Ascending aorta (tissue), 2 donors: ENCODE measurements at regions not wholly inside any gene's neighbourhood (a gene's known extent, or its start where the extent isn't known, plus 50 kb on each side); places are given as distances from the start of the nearest gene placed in this dataset.
A peak's percentile ranks its signal among the peaks of the same experiment; 100 is the strongest.

Source experiments
- DNase-seq, 2 donors: peaks; one replicate each; pipeline ENCODE4 v3.0.0-alpha.2; 2019; ENCODE audit warnings: low spot score in 2 of 2
- H3K27ac ChIP-seq, 2 donors: fragments of 200-600 bp; sonication (generic); one replicate each; pipeline ENCODE4 v1.5.1; 2016 to 2017; ENCODE audit warnings: mild to moderate bottlenecking in 1 of 2
- H3K27me3 ChIP-seq: fragments of 200-600 bp; sonication (generic); one replicate; pipeline ENCODE4 v1.5.1; 2017
- H3K36me3 ChIP-seq, 2 donors: fragments of 200-600 bp; sonication (generic); one replicate each; pipeline ENCODE4 v1.5.1; 2016
- H3K4me1 ChIP-seq, 2 donors: fragments of 200-600 bp; sonication (generic); one replicate each; pipeline ENCODE4 v1.5.1; 2016 to 2017; ENCODE audit warnings: mild to moderate bottlenecking in 1 of 2
- H3K4me3 ChIP-seq, 2 donors: fragments of 200-600 bp; sonication (generic); one replicate each; pipeline ENCODE4 v1.5.1; 2016 to 2017; ENCODE audit warnings: mild to moderate bottlenecking in 1 of 2
- H3K9me3 ChIP-seq, 2 donors: fragments of 200-600 bp; sonication (generic); one replicate each; pipeline ENCODE4 v1.5.1; 2016
- intact Hi-C: fragments of 100-400 bp; cut with DNase I; formaldehyde crosslinking; loops from one replicate; pipeline ENCODE4 v1.15.1; 2023
- TF ChIP-seq, protein P1 (sequence below), 3 experiments: fragments of 200-600 bp in 2 of 3; fragments of 450-650 bp in 1 of 3; sonication (generic) in 2 of 3; IDR thresholded peaks; one replicate each; pipeline ENCODE4 v1.5.1; 2016 to 2019; ENCODE audit warnings: antibody characterized with exemption in 3 of 3, mild to moderate bottlenecking in 1 of 3, moderate library complexity in 1 of 3

DNA sequence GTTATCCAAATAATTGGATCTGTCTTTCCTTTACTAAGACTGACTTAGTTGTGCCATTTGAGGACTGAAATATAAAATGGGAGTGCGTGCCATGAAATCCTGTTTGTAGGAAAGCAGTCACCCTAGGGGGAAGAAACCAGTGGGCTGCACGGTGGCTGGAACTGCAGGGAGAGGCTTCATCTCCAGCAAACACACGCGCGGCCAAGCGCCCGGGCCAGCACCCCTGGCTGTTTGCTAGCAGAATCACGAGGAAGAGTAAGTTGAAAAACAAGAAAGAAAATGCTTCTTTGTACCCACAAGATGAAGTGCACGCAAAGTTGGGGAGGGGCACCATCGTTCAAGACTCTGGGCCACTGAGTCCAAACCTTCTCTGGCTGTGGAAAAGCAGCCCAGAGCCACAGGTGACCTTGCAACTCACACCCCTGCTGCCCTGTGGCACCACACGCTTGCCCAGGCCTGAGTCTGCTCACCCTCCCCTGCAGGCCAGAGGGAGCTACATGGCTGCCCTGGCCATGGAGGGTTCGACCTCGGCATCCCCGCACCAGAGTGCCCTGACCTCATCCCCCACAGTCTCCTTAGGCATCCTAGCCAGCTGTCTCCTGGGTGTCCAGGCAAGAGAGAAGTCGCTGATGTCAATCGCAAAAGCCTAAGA is 55.2 kb downstream of the IRX2 start:
- H3K9me3 ChIP-seq, result no peaks in the 10 kb centered on the region
- DNase-seq, result no peak
- H3K4me3 ChIP-seq, result no peak overlapping the region
- no peak overlapping the region for H3K27ac ChIP-seq
- TF ChIP-seq, protein P1, sequence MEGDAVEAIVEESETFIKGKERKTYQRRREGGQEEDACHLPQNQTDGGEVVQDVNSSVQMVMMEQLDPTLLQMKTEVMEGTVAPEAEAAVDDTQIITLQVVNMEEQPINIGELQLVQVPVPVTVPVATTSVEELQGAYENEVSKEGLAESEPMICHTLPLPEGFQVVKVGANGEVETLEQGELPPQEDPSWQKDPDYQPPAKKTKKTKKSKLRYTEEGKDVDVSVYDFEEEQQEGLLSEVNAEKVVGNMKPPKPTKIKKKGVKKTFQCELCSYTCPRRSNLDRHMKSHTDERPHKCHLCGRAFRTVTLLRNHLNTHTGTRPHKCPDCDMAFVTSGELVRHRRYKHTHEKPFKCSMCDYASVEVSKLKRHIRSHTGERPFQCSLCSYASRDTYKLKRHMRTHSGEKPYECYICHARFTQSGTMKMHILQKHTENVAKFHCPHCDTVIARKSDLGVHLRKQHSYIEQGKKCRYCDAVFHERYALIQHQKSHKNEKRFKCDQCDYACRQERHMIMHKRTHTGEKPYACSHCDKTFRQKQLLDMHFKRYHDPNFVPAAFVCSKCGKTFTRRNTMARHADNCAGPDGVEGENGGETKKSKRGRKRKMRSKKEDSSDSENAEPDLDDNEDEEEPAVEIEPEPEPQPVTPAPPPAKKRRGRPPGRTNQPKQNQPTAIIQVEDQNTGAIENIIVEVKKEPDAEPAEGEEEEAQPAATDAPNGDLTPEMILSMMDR (IDR thresholded peaks at IDR 0.05), result no peak
- no peaks in the 10 kb centered on the region for H3K27me3 ChIP-seq
- H3K36me3 ChIP-seq, result no peaks in the 10 kb centered on the region
- intact Hi-C loops, result no loop called here
- no peaks in the 10 kb centered on the region for H3K4me1 ChIP-seq

DNA sequence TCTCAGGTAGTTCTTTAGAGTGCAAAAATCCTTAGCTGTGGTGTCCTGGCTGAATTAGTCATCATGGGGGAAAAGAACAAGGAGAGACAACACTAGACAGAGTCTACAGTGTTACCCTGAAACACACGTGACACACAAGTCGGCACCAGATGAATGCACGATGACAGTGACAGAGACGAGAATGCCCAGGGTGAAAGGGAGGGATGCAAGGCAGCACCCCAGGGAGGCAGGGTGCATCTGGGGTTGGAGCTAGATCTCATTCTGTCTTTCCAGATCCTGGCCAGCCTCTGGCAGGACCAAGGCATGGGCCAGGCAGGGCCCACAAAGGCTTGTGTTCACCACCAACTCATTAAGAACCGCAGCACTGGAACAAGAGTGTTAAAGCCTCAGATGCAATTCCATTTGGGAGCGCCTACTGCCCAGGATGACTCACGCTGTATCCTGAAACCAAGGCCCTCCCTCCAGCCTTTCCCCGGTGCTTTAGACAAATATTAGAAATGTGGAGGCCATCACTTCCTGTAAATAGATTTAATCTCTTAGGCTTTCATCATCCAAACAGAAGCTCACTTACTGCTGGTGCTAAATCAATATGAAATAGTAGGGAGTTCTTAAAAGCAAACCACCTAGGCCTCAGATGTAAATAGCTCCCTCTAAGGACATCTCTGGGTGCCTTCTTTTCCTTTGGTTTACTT is 56.1 kb downstream of the IRX2 start:
- DNase-seq, result no peak
- H3K4me3 ChIP-seq, result no peak overlapping the region
- TF ChIP-seq, protein P1 (IDR thresholded peaks at IDR 0.05), result no peak
- intact Hi-C loops, result no loop called here
- no peaks in the 10 kb centered on the region for H3K9me3 ChIP-seq
- no peaks in the 10 kb centered on the region for H3K4me1 ChIP-seq
- no peaks in the 10 kb centered on the region for H3K27me3 ChIP-seq
- H3K36me3 ChIP-seq, result no peaks in the 10 kb centered on the region
- H3K27ac ChIP-seq, result no peak overlapping the region

DNA sequence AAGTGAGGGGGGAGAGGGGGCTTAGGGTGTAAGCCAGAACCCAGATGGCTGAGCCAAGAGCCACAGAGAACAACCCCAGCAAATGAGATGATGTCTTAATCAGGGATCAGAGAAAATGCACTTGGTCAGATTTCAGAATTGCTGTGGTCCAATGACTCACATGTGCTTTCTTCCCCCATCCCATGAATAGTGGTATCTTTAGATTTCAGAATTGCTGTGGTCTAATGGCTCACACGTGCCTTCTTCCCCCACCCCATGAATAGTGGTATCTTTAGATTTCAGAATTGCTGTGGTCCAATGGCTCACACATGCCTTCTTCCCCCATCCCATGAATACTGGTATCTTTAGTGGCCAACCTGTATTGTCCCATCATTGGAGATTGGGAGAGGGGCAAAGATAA is 59.9 kb downstream of the IRX2 start:
- H3K36me3 ChIP-seq, result no peaks in the 10 kb centered on the region
- no peaks in the 10 kb centered on the region for H3K4me1 ChIP-seq
- DNase-seq, result no peak
- no peak overlapping the region for H3K27ac ChIP-seq
- no peaks in the 10 kb centered on the region for H3K9me3 ChIP-seq
- TF ChIP-seq, protein P1 (IDR thresholded peaks at IDR 0.05), result no peak
- intact Hi-C loops, result no loop called here
- no peaks in the 10 kb centered on the region for H3K27me3 ChIP-seq
- no peak overlapping the region for H3K4me3 ChIP-seq

DNA sequence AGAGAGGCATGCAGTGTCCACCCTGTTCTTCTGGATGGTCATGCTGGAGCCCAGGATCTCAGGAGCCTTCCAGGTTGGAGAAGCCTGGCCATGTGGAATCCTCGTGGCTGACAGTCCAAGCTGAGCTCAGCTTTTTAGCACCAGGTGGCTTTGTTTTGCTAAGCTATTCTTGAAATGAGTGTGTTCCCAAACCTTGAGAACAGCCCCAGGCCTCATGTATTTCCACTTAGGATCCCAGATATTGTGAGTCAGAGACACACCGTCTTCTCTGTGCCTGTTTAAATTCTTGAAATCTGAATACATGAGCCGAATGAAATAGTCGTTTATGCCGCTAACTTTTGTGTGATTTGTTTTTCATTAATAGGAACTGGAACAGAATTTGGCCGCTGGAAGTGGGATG is 61.2 kb downstream of the IRX2 start:
- H3K36me3 ChIP-seq, result no peaks in the 10 kb centered on the region
- intact Hi-C loops, result no loop called here
- H3K27me3 ChIP-seq, result no peaks in the 10 kb centered on the region

DNA sequence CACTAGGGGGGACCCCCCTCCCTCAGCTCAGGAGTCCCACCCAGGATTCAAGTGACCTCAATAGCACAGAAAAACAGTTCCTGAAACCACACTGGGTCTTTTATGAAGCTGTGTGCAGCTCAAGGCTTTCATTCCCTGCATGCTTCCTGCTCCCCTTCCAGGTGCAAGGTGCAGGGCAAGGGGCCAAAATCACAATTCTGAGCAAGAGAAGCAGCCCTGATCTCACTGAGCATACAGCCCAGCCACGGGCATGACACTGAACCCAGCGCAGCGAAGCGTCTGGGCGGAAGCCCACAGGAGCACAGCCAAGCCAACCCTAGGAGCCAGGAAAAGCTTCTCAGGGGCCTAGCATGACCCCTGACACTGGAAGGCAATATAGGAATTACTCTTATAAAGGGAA is 62.9 kb downstream of the IRX2 start:
- no peaks in the 10 kb centered on the region for H3K4me1 ChIP-seq
- TF ChIP-seq, protein P1 (IDR thresholded peaks at IDR 0.05), result no peak
- intact Hi-C loops, result no loop called here
- peak in 1 of 2 donors; percentile 42 for DNase-seq
- no peak overlapping the region for H3K4me3 ChIP-seq
- H3K27ac ChIP-seq, result no peak overlapping the region
- H3K36me3 ChIP-seq, result no peaks in the 10 kb centered on the region
- no peaks in the 10 kb centered on the region for H3K9me3 ChIP-seq
- H3K27me3 ChIP-seq, result no peaks in the 10 kb centered on the region

More for the DNA sequence above, 61.2 kb downstream of the IRX2 start:
- Histone ChIP-seq H3K4me1 (no peaks in the 10 kb centered on the region), H3K4me3 (no peak overlapping the region), H3K9me3 (no peaks in the 10 kb centered on the region), H3K27ac (no peak overlapping the region)
- DNase-seq, result no peak
- TF ChIP-seq, protein P1 (IDR thresholded peaks at IDR 0.05), result no peak
